ENCODE measurements at regions not wholly inside any gene's neighbourhood (a gene's known extent, or its start where the extent isn't known, plus 50 kb on each side); places are given as distances from the start of the nearest gene placed in this dataset.

GRCh38 chr2:217171874-217172273, 312.0 kb upstream of the TNP1 start:
- H3K9me3 Mint-ChIP-seq (ENCODE audit: unreplicated experiment) = peaks cover 4% of the 10 kb centered on the region

GRCh38 chr2:217168496-217168895, 308.6 kb upstream of the TNP1 start:
- peaks cover 4% of the 10 kb centered on the region for H3K9me3 Mint-ChIP-seq (ENCODE audit: unreplicated experiment)
- no peak overlapping the region for H3K27ac Mint-ChIP-seq (ENCODE audit: unreplicated experiment)
- DNase-seq (ENCODE audit: low spot score) = no peak
- H3K36me3 Mint-ChIP-seq (ENCODE audit: low read depth, unreplicated experiment) = peaks cover 4% of the 10 kb centered on the region
- no peaks in the 10 kb centered on the region for H3K4me1 Mint-ChIP-seq (ENCODE audit: unreplicated experiment)
- TF ChIP-seq CTCF (IDR thresholded peaks at IDR 0.05; ENCODE audit: unreplicated experiment) = no peak
- no peaks in the 10 kb centered on the region for H3K27me3 Mint-ChIP-seq (ENCODE audit: unreplicated experiment)
- no peak overlapping the region for H3K4me3 Mint-ChIP-seq (ENCODE audit: unreplicated experiment)

More at GRCh38 chr2:217171874-217172273, 312.0 kb upstream of the TNP1 start:
- peaks cover 8% of the 10 kb centered on the region for H3K36me3 Mint-ChIP-seq (ENCODE audit: low read depth, unreplicated experiment)
- H3K4me1 Mint-ChIP-seq (ENCODE audit: unreplicated experiment) = no peaks in the 10 kb centered on the region
- no peak for DNase-seq (ENCODE audit: low spot score)
- H3K4me3 Mint-ChIP-seq (ENCODE audit: unreplicated experiment) = no peak overlapping the region
- TF ChIP-seq CTCF (IDR thresholded peaks at IDR 0.05; ENCODE audit: unreplicated experiment) = no peak
- H3K27ac Mint-ChIP-seq (ENCODE audit: unreplicated experiment) = no peak overlapping the region
- no peaks in the 10 kb centered on the region for H3K27me3 Mint-ChIP-seq (ENCODE audit: unreplicated experiment)

GRCh38 chr2:217167531-217167930, 307.7 kb upstream of the TNP1 start:
- H3K36me3 Mint-ChIP-seq (ENCODE audit: low read depth, unreplicated experiment) = peaks cover 4% of the 10 kb centered on the region
- no peak overlapping the region for H3K27ac Mint-ChIP-seq (ENCODE audit: unreplicated experiment)

GRCh38 chr2:217166241-217166850, 306.5 kb upstream of the TNP1 start:
- peak; percentile 14 for DNase-seq (ENCODE audit: low spot score)
- TF ChIP-seq CTCF (IDR thresholded peaks at IDR 0.05; ENCODE audit: unreplicated experiment) = peak; percentile 43
- no peak overlapping the region for H3K4me3 Mint-ChIP-seq (ENCODE audit: unreplicated experiment)
- H3K4me1 Mint-ChIP-seq (ENCODE audit: unreplicated experiment) = peaks cover 19% of the 10 kb centered on the region
- no peaks in the 10 kb centered on the region for H3K27me3 Mint-ChIP-seq (ENCODE audit: unreplicated experiment)
- no peak overlapping the region for H3K27ac Mint-ChIP-seq (ENCODE audit: unreplicated experiment)
- H3K36me3 Mint-ChIP-seq (ENCODE audit: low read depth, unreplicated experiment) = peaks cover 4% of the 10 kb centered on the region
- peaks cover 4% of the 10 kb centered on the region for H3K9me3 Mint-ChIP-seq (ENCODE audit: unreplicated experiment)

More at GRCh38 chr2:217167531-217167930, 307.7 kb upstream of the TNP1 start:
- H3K27me3 Mint-ChIP-seq (ENCODE audit: unreplicated experiment) = no peaks in the 10 kb centered on the region
- H3K9me3 Mint-ChIP-seq (ENCODE audit: unreplicated experiment) = peaks cover 4% of the 10 kb centered on the region
- TF ChIP-seq CTCF (IDR thresholded peaks at IDR 0.05; ENCODE audit: unreplicated experiment) = no peak
- no peak overlapping the region for H3K4me3 Mint-ChIP-seq (ENCODE audit: unreplicated experiment)
- no peak for DNase-seq (ENCODE audit: low spot score)
- H3K4me1 Mint-ChIP-seq (ENCODE audit: unreplicated experiment) = peaks cover 8% of the 10 kb centered on the region

- H3K36me3 Mint-ChIP-seq (ENCODE audit: low read depth, unreplicated experiment) = no peaks in the 10 kb centered on the region
- DNase-seq (ENCODE audit: low spot score) = no peak
- H3K27ac Mint-ChIP-seq (ENCODE audit: unreplicated experiment) = no peak overlapping the region
- H3K9me3 Mint-ChIP-seq (ENCODE audit: unreplicated experiment) = peaks cover under 1% of the 10 kb centered on the region
- no peak for TF ChIP-seq CTCF (IDR thresholded peaks at IDR 0.05; ENCODE audit: unreplicated experiment)
- peaks cover 23% of the 10 kb centered on the region for H3K4me1 Mint-ChIP-seq (ENCODE audit: unreplicated experiment)
- no peak overlapping the region for H3K4me3 Mint-ChIP-seq (ENCODE audit: unreplicated experiment)
- no peaks in the 10 kb centered on the region for H3K27me3 Mint-ChIP-seq (ENCODE audit: unreplicated experiment)
These were observed 305.7 kb upstream of the TNP1 start for GRCh38 chr2:217165547-217165946.
